SK-N-SH (cell line): ENCODE measurements at regions not wholly inside any gene's neighbourhood (a gene's known extent, or its start where the extent isn't known, plus 50 kb on each side); places are given as distances from the start of the nearest gene placed in this dataset.
A peak's percentile ranks its signal among the peaks of the same experiment; 100 is the strongest.

Experiments
- CTCF ChIA-PET: fragments of 300-600, 350-600 bp; formaldehyde crosslinking; extraction: SDS; loops from one replicate; lab custom pipeline; 2021; lab: Yijun Ruan, JAX
- POLR2A ChIA-PET: fragments of 350-600 bp; sonication (Branson Sonifier 250); formaldehyde crosslinking; extraction: SDS; loops from one replicate; lab custom pipeline; 2020; ENCODE audit warnings: antibody characterized with exemption, inconsistent platforms; lab: Yijun Ruan, JAX
- DNase-seq: peaks from one replicate; pipeline ENCODE4 v3.0.0; 2012
- H2AFZ ChIP-seq: fragments of 200-600 bp; sonication (generic); 2 replicates; pipeline ENCODE4 v1.8.1; 2016; ENCODE audit warnings: antibody characterized with exemption, mild to moderate bottlenecking, low read depth
- H3F3A ChIP-seq: fragments of 200-600 bp; sonication (generic); replicated peaks from 2 replicates; pipeline ENCODE3; 2016; ENCODE audit warnings: antibody characterized with exemption, mild to moderate bottlenecking; ENCODE audit not compliant: insufficient read depth
- H3K27ac ChIP-seq, 2 experiments: fragments of 200-500 bp in 1 of 2; fragments of 200-600 bp in 1 of 2; sonication (Bioruptor generic) in 1 of 2; sonication (generic), shearing (Covaris generic) in 1 of 2; 2 replicates each; pipeline versions ENCODE4 v1.5.1 to v1.6.1; 2014 to 2016; ENCODE audit warnings: low read depth in 2 of 2, inconsistent platforms in 1 of 2, low read length in 1 of 2, mild to moderate bottlenecking in 1 of 2, mixed read lengths in 1 of 2
- H3K27me3 ChIP-seq: fragments of 200-600 bp; sonication (generic), shearing (Covaris generic); 2 replicates; pipeline ENCODE4 v1.6.1; 2016; ENCODE audit warnings: mixed run types; ENCODE audit not compliant: insufficient read depth
- H3K36me3 ChIP-seq, 2 experiments: fragments of 200-500 bp in 1 of 2; fragments of 200-600 bp in 1 of 2; sonication (Bioruptor generic) in 1 of 2; sonication (generic) in 1 of 2; replicated peaks in 1 of 2; 2 replicates each; pipeline versions ENCODE3 to v1.5.1; 2014 to 2016; ENCODE audit warnings: low read length in 1 of 2, mild to moderate bottlenecking in 1 of 2; ENCODE audit not compliant: insufficient read depth in 2 of 2, control insufficient read depth in 1 of 2
- H3K4me1 ChIP-seq, 2 experiments: fragments of 200-500 bp in 1 of 2; fragments of 200-600 bp in 1 of 2; sonication (Bioruptor generic) in 1 of 2; sonication (generic), shearing (Covaris generic) in 1 of 2; 2 replicates each; pipeline versions ENCODE4 v1.5.1 to v1.6.1; 2014 to 2016; ENCODE audit warnings: low read depth in 1 of 2, low read length in 1 of 2, mixed run types in 1 of 2; ENCODE audit not compliant: insufficient read depth in 2 of 2, control insufficient read depth in 1 of 2
- H3K4me2 ChIP-seq: fragments of 200-600 bp; sonication (generic), shearing (Covaris generic); 2 replicates; pipeline ENCODE4 v1.6.1; 2017; ENCODE audit warnings: mixed run types
- H3K4me3 ChIP-seq, 2 experiments: fragments of 200-500 bp in 1 of 2; fragments of 200-600 bp in 1 of 2; sonication (Bioruptor generic) in 1 of 2; sonication (generic), shearing (Covaris generic) in 1 of 2; 2 replicates each; pipeline versions ENCODE4 v1.5.1 to v1.8.1; 2014 to 2016; ENCODE audit warnings: low read depth in 2 of 2, inconsistent platforms in 1 of 2, low read length in 1 of 2, mild to moderate bottlenecking in 1 of 2, mixed read lengths in 1 of 2, moderate library complexity in 1 of 2
- H3K79me2 ChIP-seq: fragments of 200-600 bp; sonication (generic); 2 replicates; pipeline ENCODE4 v1.8.1; 2017; ENCODE audit warnings: mild to moderate bottlenecking; ENCODE audit not compliant: insufficient read depth
- H3K9ac ChIP-seq: fragments of 200-600 bp; sonication (generic); 2 replicates; pipeline ENCODE4 v1.6.1; 2017; ENCODE audit warnings: mixed run types
- H3K9me2 ChIP-seq: fragments of 200-600 bp; sonication (generic); 2 replicates; pipeline ENCODE4 v1.6.1; 2017; ENCODE audit warnings: mixed run types
- H3K9me3 ChIP-seq: fragments of 200-600 bp; sonication (generic); 2 replicates; pipeline ENCODE4 v1.6.1; 2017; ENCODE audit warnings: mixed run types, mild to moderate bottlenecking, moderate library complexity
- H4K20me1 ChIP-seq: fragments of 200-600 bp; sonication (generic); 2 replicates; pipeline ENCODE4 v1.6.1; 2017; ENCODE audit warnings: mild to moderate bottlenecking, mixed run types; ENCODE audit not compliant: insufficient read depth
- CHD2 ChIP-seq: fragments of 150-350 bp; IDR thresholded peaks from 2 replicates; pipeline ENCODE4 v1.6.1; 2018; ENCODE audit warnings: low read length; ENCODE audit not compliant: partially characterized antibody
- EP300 ChIP-seq, 2 experiments: IDR thresholded peaks; 2 replicates each; pipeline versions ENCODE4 v1.4.0 to v1.6.1; 2012; ENCODE audit warnings: borderline replicate concordance in 1 of 2, low read depth in 1 of 2, low read length in 1 of 2
- FOSL2 ChIP-seq: IDR thresholded peaks from 2 replicates; pipeline ENCODE4 v1.4.0; 2012; ENCODE audit warnings: low read depth, mild to moderate bottlenecking, moderate library complexity, borderline replicate concordance
- GABPA ChIP-seq: IDR thresholded peaks from 2 replicates; pipeline ENCODE4 v1.4.0; 2012; ENCODE audit warnings: low read depth, mild to moderate bottlenecking
- JUND ChIP-seq: IDR thresholded peaks from 2 replicates; pipeline ENCODE4 v1.4.0; 2012
- MXI1 ChIP-seq: IDR thresholded peaks from 2 replicates; pipeline ENCODE4 v1.6.1; 2012; ENCODE audit warnings: mild to moderate bottlenecking, low read depth, low read length, improper control_type of control experiment
- NFIC ChIP-seq: IDR thresholded peaks from 2 replicates; pipeline ENCODE4 v1.4.0; 2012; ENCODE audit warnings: borderline replicate concordance
- RAD21 ChIP-seq: IDR thresholded peaks from 2 replicates; pipeline ENCODE4 v1.6.1; 2012; ENCODE audit warnings: mild to moderate bottlenecking, low read length
- SMC3 ChIP-seq: IDR thresholded peaks from 2 replicates; pipeline ENCODE4 v1.6.1; 2012; ENCODE audit warnings: low read depth, low read length, improper control_type of control experiment
- TEAD4 ChIP-seq: IDR thresholded peaks from 2 replicates; pipeline ENCODE4 v1.4.0; 2012; ENCODE audit warnings: mild to moderate bottlenecking, borderline replicate concordance; ENCODE audit not compliant: insufficient read depth
- USF1 ChIP-seq: IDR thresholded peaks from 2 replicates; pipeline ENCODE4 v1.4.0; 2012; ENCODE audit warnings: low read depth, borderline replicate concordance
- WGBS: methylation state at CpG from one replicate; pipeline ENCODE4 v1.1.6; 2017; ENCODE audit warnings: low lambda C conversion rate; 5-methylcytosine and 5-hydroxymethylcytosine counted together

GRCh38 chr6:170459451-170459850 lies 93.7 kb downstream of the PSMB1 start:
- H3K79me2 ChIP-seq = no peaks in the 10 kb centered on the region
- no peaks in the 10 kb centered on the region for H3F3A ChIP-seq
- CTCF ChIA-PET = no interaction called here
- POLR2A ChIA-PET = no interaction called here
- H3K4me3 ChIP-seq = peak overlapping the region in 1 of 2 experiments; percentile 27; a peak in 2 of 4 replicates
- no peak overlapping the region for H3K27ac ChIP-seq
- no peak for DNase-seq
- peak overlapping the region; percentile 64 for H3K4me2 ChIP-seq
- peak overlapping the region; percentile 19; the same call in 1 of the 2 replicates for H3K9ac ChIP-seq
- TF ChIP-seq FOSL2 (0 out of 2 replicates have a peak, but pooled peaks have one; percentile 8), MXI1 (no peak)
- no peaks in the 10 kb centered on the region for H3K36me3 ChIP-seq
- H3K9me2 ChIP-seq = no peaks in the 10 kb centered on the region
- no peak overlapping the region for H2AFZ ChIP-seq
- WGBS = 20% methylated on average over 6 of the region's 6 CpGs
- peaks cover 0 to 5% of the 10 kb centered on the region in 2 experiments; a peak in 1 of 4 replicates for H3K4me1 ChIP-seq
- H4K20me1 ChIP-seq = no peaks in the 10 kb centered on the region
- H3K27me3 ChIP-seq = no peaks in the 10 kb centered on the region
- H3K9me3 ChIP-seq = no peaks in the 10 kb centered on the region

- no peak for DNase-seq
- Histone ChIP-seq H3K4me2 (no peak overlapping the region), H3K4me1 (peaks cover 0 to 5% of the 10 kb centered on the region in 2 experiments; a peak in 1 of 4 replicates), H3K36me3 (no peaks in the 10 kb centered on the region), H3K9ac (no peak overlapping the region), H3K4me3 (no peak overlapping the region), H3K9me2 (no peaks in the 10 kb centered on the region), H3K79me2 (no peaks in the 10 kb centered on the region), H3K27ac (no peak overlapping the region), H3F3A (no peaks in the 10 kb centered on the region), H3K27me3 (no peaks in the 10 kb centered on the region), H3K9me3 (no peaks in the 10 kb centered on the region), H2AFZ (no peak overlapping the region), H4K20me1 (no peaks in the 10 kb centered on the region)
- no peak for TF ChIP-seq GABPA
- TF ChIP-seq SMC3 = no peak
- TF ChIP-seq USF1 = no peak
- no peak for TF ChIP-seq FOSL2
- TF ChIP-seq NFIC = no peak
- TF ChIP-seq RAD21 = no peak
- no peak for TF ChIP-seq EP300 (IDR thresholded peaks at IDR 0.05; ENCODE audit: borderline replicate concordance in 1 of 2, low read depth in 1 of 2, low read length in 1 of 2)
- TF ChIP-seq JUND = no peak
- no peak for TF ChIP-seq TEAD4
- no peak for TF ChIP-seq CHD2
- ChIA-PET POLR2A (no interaction called here), CTCF (no interaction called here)
- 68% methylated on average over 11 of the region's 11 CpGs for WGBS
Observed at GRCh38 chr6:170456886-170457698, 96.0 kb downstream of the PSMB1 start.
